ENCODE measurements at regions not wholly inside any gene's neighbourhood (a gene's known extent, or its start where the extent isn't known, plus 50 kb on each side); places are given as distances from the start of the nearest gene placed in this dataset.

DNA sequence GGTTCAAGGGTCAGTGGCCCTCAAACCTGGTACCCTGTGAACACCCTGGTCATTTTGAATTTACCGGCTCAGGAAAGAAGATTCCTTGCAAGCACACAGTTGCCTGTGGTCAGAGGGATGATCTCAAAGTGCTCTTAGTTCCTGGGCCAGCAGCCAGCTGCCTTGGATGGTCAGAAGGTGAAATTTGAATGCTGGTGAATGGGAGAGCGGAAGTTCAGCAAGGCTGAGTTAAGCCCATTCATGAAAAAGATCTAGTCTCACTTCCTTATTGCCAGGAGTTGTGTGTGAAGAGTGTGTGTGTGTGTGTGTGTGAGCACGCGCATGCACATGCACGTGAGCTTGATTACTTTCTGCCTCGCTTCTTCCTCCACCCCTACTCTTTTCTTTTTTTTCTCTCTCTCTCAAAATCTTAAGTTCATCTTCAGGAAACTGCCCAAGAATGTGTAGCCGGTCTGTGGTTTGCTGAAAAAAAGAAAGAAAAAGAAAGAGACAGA is 155.5 kb upstream of the CCND2 start:
- no peak for DNase-seq (ENCODE audit: low spot score in 2 of 2)
- no peak overlapping the region for H3K4me3 ChIP-seq
- no peak overlapping the region for H3K27ac ChIP-seq
- TF ChIP-seq POLR2A (IDR thresholded peaks at IDR 0.05) (no peak), POLR2AphosphoS5 (IDR thresholded peaks at IDR 0.05) (no peak)
- TF ChIP-seq, protein P1, sequence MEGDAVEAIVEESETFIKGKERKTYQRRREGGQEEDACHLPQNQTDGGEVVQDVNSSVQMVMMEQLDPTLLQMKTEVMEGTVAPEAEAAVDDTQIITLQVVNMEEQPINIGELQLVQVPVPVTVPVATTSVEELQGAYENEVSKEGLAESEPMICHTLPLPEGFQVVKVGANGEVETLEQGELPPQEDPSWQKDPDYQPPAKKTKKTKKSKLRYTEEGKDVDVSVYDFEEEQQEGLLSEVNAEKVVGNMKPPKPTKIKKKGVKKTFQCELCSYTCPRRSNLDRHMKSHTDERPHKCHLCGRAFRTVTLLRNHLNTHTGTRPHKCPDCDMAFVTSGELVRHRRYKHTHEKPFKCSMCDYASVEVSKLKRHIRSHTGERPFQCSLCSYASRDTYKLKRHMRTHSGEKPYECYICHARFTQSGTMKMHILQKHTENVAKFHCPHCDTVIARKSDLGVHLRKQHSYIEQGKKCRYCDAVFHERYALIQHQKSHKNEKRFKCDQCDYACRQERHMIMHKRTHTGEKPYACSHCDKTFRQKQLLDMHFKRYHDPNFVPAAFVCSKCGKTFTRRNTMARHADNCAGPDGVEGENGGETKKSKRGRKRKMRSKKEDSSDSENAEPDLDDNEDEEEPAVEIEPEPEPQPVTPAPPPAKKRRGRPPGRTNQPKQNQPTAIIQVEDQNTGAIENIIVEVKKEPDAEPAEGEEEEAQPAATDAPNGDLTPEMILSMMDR (IDR thresholded peaks at IDR 0.05): no peak
- H3K4me1 ChIP-seq: peaks cover 0 to 6% of the 10 kb centered on the region in 2 donors
- no peaks in the 10 kb centered on the region for H3K36me3 ChIP-seq
- H3K27me3 ChIP-seq: no peaks in the 10 kb centered on the region
- H3K9me3 ChIP-seq: no peaks in the 10 kb centered on the region
- intact Hi-C loops (cut with DNase I; ENCODE audit: low total_unique reads): no loop called here

- H3K4me1 ChIP-seq: peaks cover 0 to 6% of the 10 kb centered on the region in 2 donors
- no peaks in the 10 kb centered on the region for H3K36me3 ChIP-seq
- no peaks in the 10 kb centered on the region for H3K9me3 ChIP-seq
- TF ChIP-seq, protein P1 (IDR thresholded peaks at IDR 0.05): no peak
- TF ChIP-seq POLR2A (IDR thresholded peaks at IDR 0.05): no peak
- DNase-seq (ENCODE audit: low spot score in 2 of 2): no peak
- no peaks in the 10 kb centered on the region for H3K27me3 ChIP-seq
- H3K4me3 ChIP-seq: no peak overlapping the region
- intact Hi-C loops (cut with DNase I; ENCODE audit: low total_unique reads): no loop called here
- H3K27ac ChIP-seq: no peak overlapping the region
These were observed 156.1 kb upstream of the CCND2 start for GRCh38 chr12:4117386-4118016.

DNA sequence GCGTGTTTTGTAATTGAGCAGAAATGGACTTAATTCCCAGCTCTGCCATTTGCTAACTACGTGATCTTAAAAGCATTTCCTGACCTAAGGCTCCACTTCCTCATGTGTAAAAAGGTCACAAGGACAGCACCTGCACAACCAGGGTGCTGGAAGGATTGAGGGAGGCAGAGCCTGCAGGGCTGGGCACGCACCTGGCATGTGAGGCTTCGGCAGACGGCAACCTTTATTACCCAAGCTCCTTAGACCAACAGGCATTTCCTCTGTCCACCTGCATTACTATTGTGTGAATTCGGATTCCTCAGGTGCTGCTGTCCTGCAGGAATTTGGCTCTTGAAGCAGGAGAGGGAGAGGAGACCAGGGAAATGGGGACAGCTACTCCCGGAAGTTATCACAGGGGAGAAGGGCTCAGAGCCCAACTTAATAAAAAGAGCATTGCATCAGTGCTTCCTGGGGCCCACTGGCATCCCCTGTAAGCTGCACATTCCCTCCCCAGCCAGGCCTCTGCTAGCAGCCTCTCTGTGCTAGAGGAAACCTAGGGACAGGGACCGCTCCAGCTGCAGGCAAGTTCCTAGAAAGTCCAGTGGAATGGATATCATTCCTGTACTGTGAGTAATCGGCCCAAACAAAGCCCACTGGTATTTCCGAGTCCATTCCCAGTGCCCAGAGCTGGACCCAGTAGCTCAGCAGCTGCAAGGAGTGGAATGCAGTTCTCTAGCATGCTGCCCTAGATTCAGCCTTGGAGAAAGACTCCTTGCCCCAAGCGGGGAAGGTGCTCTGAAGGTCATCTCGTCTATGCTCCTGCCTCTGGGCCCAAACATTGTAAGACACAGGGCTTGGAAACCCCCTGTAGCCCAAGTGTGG is 157.1 kb upstream of the CCND2 start:
- DNase-seq (ENCODE audit: low spot score in 2 of 2): peak in 1 of 2 donors; percentile 38
- Histone ChIP-seq H3K27me3 (no peaks in the 10 kb centered on the region), H3K9me3 (no peaks in the 10 kb centered on the region), H3K4me3 (no peak overlapping the region), H3K27ac (no peak overlapping the region), H3K4me1 (peaks cover 0 to 6% of the 10 kb centered on the region in 2 donors), H3K36me3 (no peaks in the 10 kb centered on the region)
- intact Hi-C loops (cut with DNase I; ENCODE audit: low total_unique reads): no loop called here
- TF ChIP-seq POLR2A (IDR thresholded peaks at IDR 0.05): no peak

GRCh38 chr12:4115570-4115969 is 158.0 kb upstream of the CCND2 start:
- intact Hi-C loops (cut with DNase I; ENCODE audit: low total_unique reads): no loop called here
- DNase-seq (ENCODE audit: low spot score in 2 of 2): no peak
- Histone ChIP-seq H3K36me3 (no peaks in the 10 kb centered on the region), H3K27ac (no peak overlapping the region), H3K27me3 (no peaks in the 10 kb centered on the region), H3K9me3 (no peaks in the 10 kb centered on the region), H3K4me1 (peaks cover 0 to 6% of the 10 kb centered on the region in 2 donors), H3K4me3 (no peak overlapping the region)
- no peak for TF ChIP-seq POLR2AphosphoS5 (IDR thresholded peaks at IDR 0.05)

- DNase-seq (ENCODE audit: low spot score in 2 of 2): no peak
- no peak overlapping the region for H3K27ac ChIP-seq
- intact Hi-C loops (cut with DNase I; ENCODE audit: low total_unique reads): loop anchor here (5.0 kb wide), 1 partner anchor 813 kb away; no protein-coding TSS in a partner anchor
- H3K27me3 ChIP-seq: peaks cover 0 to 3% of the 10 kb centered on the region in 2 donors
- H3K36me3 ChIP-seq: no peaks in the 10 kb centered on the region
- no peak overlapping the region for H3K4me3 ChIP-seq
- peaks cover 0 to 6% of the 10 kb centered on the region in 2 donors for H3K4me1 ChIP-seq
- TF ChIP-seq, protein P1 (IDR thresholded peaks at IDR 0.05): no peak
- no peak for TF ChIP-seq POLR2AphosphoS5 (IDR thresholded peaks at IDR 0.05)
- TF ChIP-seq POLR2A (IDR thresholded peaks at IDR 0.05): no peak
- no peaks in the 10 kb centered on the region for H3K9me3 ChIP-seq
These were observed 158.6 kb upstream of the CCND2 start for GRCh38 chr12:4114986-4115385.

Measured in breast epithelium (tissue), 4 donors.